ENCODE measurements at regions not wholly inside any gene's neighbourhood (a gene's known extent, or its start where the extent isn't known, plus 50 kb on each side); places are given as distances from the start of the nearest gene placed in this dataset. TPM values are rescaled to one million over a fixed set of nuclear protein-coding genes. Genes with fewer than 3 reads are reported as not detected.

Small RNA genes in the stretch of these regions (small RNA-seq; reads per million reads assigned to genes)
- not detected for gene RF00322 (ENCODE audit: low replicate concordance)
- not detected for gene RN7SL292P (ENCODE audit: low replicate concordance)
- not detected for gene ROBO2P1 (ENCODE audit: low replicate concordance)

All from skin of body (tissue), 1 donor.